ENCODE measurements at regions not wholly inside any gene's neighbourhood (a gene's known extent, or its start where the extent isn't known, plus 50 kb on each side); places are given as distances from the start of the nearest gene placed in this dataset.

GRCh38 chr16:79762217-79762616, 161.7 kb upstream of the MAF start:
- TF ChIP-seq, protein P1, sequence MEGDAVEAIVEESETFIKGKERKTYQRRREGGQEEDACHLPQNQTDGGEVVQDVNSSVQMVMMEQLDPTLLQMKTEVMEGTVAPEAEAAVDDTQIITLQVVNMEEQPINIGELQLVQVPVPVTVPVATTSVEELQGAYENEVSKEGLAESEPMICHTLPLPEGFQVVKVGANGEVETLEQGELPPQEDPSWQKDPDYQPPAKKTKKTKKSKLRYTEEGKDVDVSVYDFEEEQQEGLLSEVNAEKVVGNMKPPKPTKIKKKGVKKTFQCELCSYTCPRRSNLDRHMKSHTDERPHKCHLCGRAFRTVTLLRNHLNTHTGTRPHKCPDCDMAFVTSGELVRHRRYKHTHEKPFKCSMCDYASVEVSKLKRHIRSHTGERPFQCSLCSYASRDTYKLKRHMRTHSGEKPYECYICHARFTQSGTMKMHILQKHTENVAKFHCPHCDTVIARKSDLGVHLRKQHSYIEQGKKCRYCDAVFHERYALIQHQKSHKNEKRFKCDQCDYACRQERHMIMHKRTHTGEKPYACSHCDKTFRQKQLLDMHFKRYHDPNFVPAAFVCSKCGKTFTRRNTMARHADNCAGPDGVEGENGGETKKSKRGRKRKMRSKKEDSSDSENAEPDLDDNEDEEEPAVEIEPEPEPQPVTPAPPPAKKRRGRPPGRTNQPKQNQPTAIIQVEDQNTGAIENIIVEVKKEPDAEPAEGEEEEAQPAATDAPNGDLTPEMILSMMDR (IDR thresholded peaks at IDR 0.05) = no peak
- TF ChIP-seq POLR2AphosphoS5 (IDR thresholded peaks at IDR 0.05) (no peak), POLR2A (IDR thresholded peaks at IDR 0.05) (no peak)
